NCI-H2227 (cell line): ENCODE measurements at regions not wholly inside any gene's neighbourhood (a gene's known extent, or its start where the extent isn't known, plus 50 kb on each side); places are given as distances from the start of the nearest gene placed in this dataset.
"Not testable (repeated sequence)": the region's sequence is repeated elsewhere in the genome, so short reads cannot be mapped to it uniquely, and the experiment has no call there.

Experiments
- DNase-seq: peaks from one replicate; lab custom pipeline; 2025; ENCODE audit not compliant: unreplicated experiment; lab: John Stamatoyannopoulos, UW

- DNase-seq = no peak
Observed at GRCh38 chr13:88675347-88675996, 1004.3 kb downstream of the SLITRK5 start.

- no peak for DNase-seq
Observed at GRCh38 chr13:88676016-88676415, 1004.8 kb downstream of the SLITRK5 start.

GRCh38 chr13:88685459-88685858 is 1014.3 kb downstream of the SLITRK5 start:
- no peak for DNase-seq

GRCh38 chr13:88701551-88701950 is 1030.4 kb downstream of the SLITRK5 start:
- no peak for DNase-seq

GRCh38 chr13:88704600-88705275 is 1033.6 kb downstream of the SLITRK5 start:
- no peak for DNase-seq

GRCh38 chr13:88707646-88708045 is 1036.5 kb downstream of the SLITRK5 start:
- DNase-seq = no peak

GRCh38 chr13:88717946-88718345 is 1046.8 kb downstream of the SLITRK5 start:
- no peak for DNase-seq

GRCh38 chr13:88718781-88719180 is 1047.6 kb downstream of the SLITRK5 start:
- DNase-seq = no peak

GRCh38 chr13:88726075-88726474 is 1054.9 kb downstream of the SLITRK5 start:
- DNase-seq = no peak

GRCh38 chr13:88727236-88727635 is 1056.1 kb downstream of the SLITRK5 start:
- DNase-seq = not testable (repeated sequence)

GRCh38 chr13:88729605-88730004 is 1058.4 kb downstream of the SLITRK5 start:
- no peak for DNase-seq

- DNase-seq = no peak
Observed at GRCh38 chr13:88736026-88736425, 1064.9 kb downstream of the SLITRK5 start.

GRCh38 chr13:88739195-88739594 is 1068.0 kb downstream of the SLITRK5 start:
- DNase-seq = no peak

GRCh38 chr13:88744289-88744688 is 1073.1 kb downstream of the SLITRK5 start:
- DNase-seq = no peak

GRCh38 chr13:88745011-88745410 is 1073.8 kb downstream of the SLITRK5 start:
- no peak for DNase-seq

GRCh38 chr13:88752041-88752440 is 1080.9 kb downstream of the SLITRK5 start:
- no peak for DNase-seq

- no peak for DNase-seq
Observed at GRCh38 chr13:88754141-88754540, 1083.0 kb downstream of the SLITRK5 start.

- no peak for DNase-seq
Observed at GRCh38 chr13:88761145-88761544, 1090.0 kb downstream of the SLITRK5 start.

- DNase-seq = no peak
Observed at GRCh38 chr13:88764103-88764502, 1092.9 kb downstream of the SLITRK5 start.

- no peak for DNase-seq
Observed at GRCh38 chr13:88800505-88800904, 1129.3 kb downstream of the SLITRK5 start.

GRCh38 chr13:88801361-88801760 is 1130.2 kb downstream of the SLITRK5 start:
- DNase-seq = no peak

GRCh38 chr13:88802886-88803285 is 1131.7 kb downstream of the SLITRK5 start:
- DNase-seq = no peak

- no peak for DNase-seq
Observed at GRCh38 chr13:88806438-88806837, 1135.3 kb downstream of the SLITRK5 start.
